GM18498 (cell line): ENCODE measurements at regions not wholly inside any gene's neighbourhood (a gene's known extent, or its start where the extent isn't known, plus 50 kb on each side); places are given as distances from the start of the nearest gene placed in this dataset.
"Not testable (repeated sequence)": the region's sequence is repeated elsewhere in the genome, so short reads cannot be mapped to it uniquely, and the experiment has no call there.

Experiments
- ATAC-seq: cut with Tn5 transposase; IDR thresholded peaks from one replicate; pipeline ENCODE4 v1.9.1; 2021; ENCODE audit warnings: mild to moderate bottlenecking, moderate library complexity; ENCODE audit not compliant: unreplicated experiment

- peak; percentile 95 for ATAC-seq
Observed at GRCh38 chr3:6717026-6717943, 143.6 kb upstream of the GRM7 start.

- ATAC-seq, result no peak
Observed at GRCh38 chr3:6719999-6720398, 140.9 kb upstream of the GRM7 start.

- no peak for ATAC-seq
Observed at GRCh38 chr3:6721491-6721890, 139.4 kb upstream of the GRM7 start.

- ATAC-seq, result no peak
Observed at GRCh38 chr3:6723205-6723604, 137.7 kb upstream of the GRM7 start.

- ATAC-seq, result no peak
Observed at GRCh38 chr3:6726811-6727210, 134.1 kb upstream of the GRM7 start.

GRCh38 chr3:6732807-6733206 is 128.1 kb upstream of the GRM7 start:
- no peak for ATAC-seq

- ATAC-seq, result no peak
Observed at GRCh38 chr3:6733699-6734394, 127.1 kb upstream of the GRM7 start.

- ATAC-seq, result no peak
Observed at GRCh38 chr3:6734395-6734746, 126.5 kb upstream of the GRM7 start.

GRCh38 chr3:6736836-6737629 is 123.9 kb upstream of the GRM7 start:
- ATAC-seq, result no peak

- ATAC-seq, result no peak
Observed at GRCh38 chr3:6737630-6738029, 123.3 kb upstream of the GRM7 start.

GRCh38 chr3:6739288-6739687 is 121.6 kb upstream of the GRM7 start:
- ATAC-seq, result no peak

- no peak for ATAC-seq
Observed at GRCh38 chr3:6743067-6743720, 117.7 kb upstream of the GRM7 start.

GRCh38 chr3:6746443-6746842 is 114.5 kb upstream of the GRM7 start:
- ATAC-seq, result no peak

- ATAC-seq, result no peak
Observed at GRCh38 chr3:6747017-6747416, 113.9 kb upstream of the GRM7 start.

GRCh38 chr3:6750782-6751181 is 110.1 kb upstream of the GRM7 start:
- ATAC-seq, result no peak

- ATAC-seq, result no peak
Observed at GRCh38 chr3:6753536-6753935, 107.4 kb upstream of the GRM7 start.

- not testable (repeated sequence) for ATAC-seq
Observed at GRCh38 chr3:6769532-6770396, 91.2 kb upstream of the GRM7 start.

GRCh38 chr3:6770397-6770690 is 90.6 kb upstream of the GRM7 start:
- no peak for ATAC-seq

GRCh38 chr3:6771171-6771570 is 89.7 kb upstream of the GRM7 start:
- no peak for ATAC-seq

- ATAC-seq, result no peak
Observed at GRCh38 chr3:6779140-6779539, 81.8 kb upstream of the GRM7 start.
